ENCODE measurements at regions not wholly inside any gene's neighbourhood (a gene's known extent, or its start where the extent isn't known, plus 50 kb on each side); places are given as distances from the start of the nearest gene placed in this dataset.
"Not testable (repeated sequence)": the region's sequence is repeated elsewhere in the genome, so short reads cannot be mapped to it uniquely, and the experiment has no call there.

DNA sequence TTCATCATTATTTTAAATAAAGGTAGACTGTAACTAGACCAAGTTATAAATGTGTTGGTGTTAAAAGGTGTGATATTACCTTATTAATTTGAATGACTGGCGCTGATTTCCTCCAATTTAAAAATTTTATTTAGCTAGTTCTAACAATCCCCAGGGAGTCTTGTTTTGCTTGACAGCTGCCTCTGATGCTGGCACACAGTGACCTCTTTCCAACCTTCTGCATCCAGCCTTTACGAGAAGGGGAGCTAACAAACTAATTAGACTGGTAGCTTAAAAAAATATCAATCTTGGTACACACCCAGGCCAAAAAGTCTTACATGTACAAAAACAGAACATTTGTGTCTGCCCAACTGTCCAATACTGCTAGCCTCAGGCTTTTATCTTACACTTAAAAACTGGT, 51.8 kb upstream of the ENPEP start:
- peaks cover 0 to 7% (median 0%) of the 10 kb centered on the region in 6 donors for H3K9me3 Mint-ChIP-seq
- H3K4me1 Mint-ChIP-seq: no peaks in the 10 kb centered on the region
- H3K27ac Mint-ChIP-seq: no peak overlapping the region
- DNase-seq: no peak
- no peak overlapping the region for H3K4me3 Mint-ChIP-seq
- H3K36me3 Mint-ChIP-seq: no peaks in the 10 kb centered on the region
- H3K27me3 Mint-ChIP-seq (ENCODE audit: low read depth in 3 of 3): peaks cover 3 to 12% (median 4%) of the 10 kb centered on the region in 3 donors

DNA sequence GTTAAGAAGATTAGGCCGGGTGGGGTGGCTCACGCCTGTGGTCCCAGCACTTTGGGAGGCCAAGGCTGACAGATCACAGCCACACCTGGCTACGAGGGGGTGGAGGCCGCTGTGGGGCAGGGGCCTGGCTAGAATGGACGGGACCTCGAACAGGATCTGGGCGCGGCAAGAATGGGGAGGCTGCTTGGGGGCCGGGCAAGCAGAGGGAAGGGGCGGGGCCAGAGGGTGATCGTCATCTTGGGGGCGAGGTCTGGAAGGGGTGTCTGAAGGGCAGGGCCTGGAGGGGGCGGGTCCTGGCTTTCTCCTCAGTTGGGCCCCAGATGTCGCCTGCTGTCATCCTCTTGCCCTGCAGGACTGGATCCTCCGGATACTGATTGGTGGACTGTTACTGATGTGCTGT, 57.3 kb upstream of the ENPEP start:
- Mint-ChIP-seq H3K9me3 (peaks cover 0 to 10% (median 2%) of the 10 kb centered on the region in 6 donors), H3K4me1 (no peaks in the 10 kb centered on the region), H3K4me3 (no peak overlapping the region), H3K36me3 (no peaks in the 10 kb centered on the region), H3K27me3 (ENCODE audit: low read depth in 3 of 3) (peaks cover 0 to 8% (median 3%) of the 10 kb centered on the region in 3 donors), H3K27ac (no peak overlapping the region)
- no peak for DNase-seq

DNA sequence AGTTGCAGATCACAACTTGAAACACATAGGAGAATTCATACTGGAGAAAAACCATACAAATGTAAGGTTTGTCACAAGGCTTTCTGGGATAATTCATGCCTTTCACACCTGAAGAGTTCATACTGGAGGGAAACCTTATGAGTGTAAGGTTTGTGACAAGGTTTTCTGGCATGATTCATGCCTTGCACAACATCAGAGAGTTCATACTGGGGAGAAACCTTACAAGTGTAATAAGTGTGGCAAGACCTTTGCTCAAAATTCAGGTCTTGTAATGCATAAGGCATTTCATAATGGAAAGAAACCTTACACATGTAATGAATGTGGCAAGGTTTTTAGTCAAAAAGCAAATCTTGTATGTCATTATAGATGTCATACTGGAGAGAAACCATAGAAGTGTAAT, 58.8 kb upstream of the ENPEP start:
- H3K4me3 Mint-ChIP-seq: no peak overlapping the region
- peaks cover 3 to 11% (median 3%) of the 10 kb centered on the region in 3 donors for H3K27me3 Mint-ChIP-seq (ENCODE audit: low read depth in 3 of 3)
- peaks cover 0 to 7% (median 2%) of the 10 kb centered on the region in 6 donors for H3K9me3 Mint-ChIP-seq
- no peaks in the 10 kb centered on the region for H3K4me1 Mint-ChIP-seq
- H3K36me3 Mint-ChIP-seq: no peaks in the 10 kb centered on the region
- DNase-seq: no peak
- H3K27ac Mint-ChIP-seq: no peak overlapping the region

DNA sequence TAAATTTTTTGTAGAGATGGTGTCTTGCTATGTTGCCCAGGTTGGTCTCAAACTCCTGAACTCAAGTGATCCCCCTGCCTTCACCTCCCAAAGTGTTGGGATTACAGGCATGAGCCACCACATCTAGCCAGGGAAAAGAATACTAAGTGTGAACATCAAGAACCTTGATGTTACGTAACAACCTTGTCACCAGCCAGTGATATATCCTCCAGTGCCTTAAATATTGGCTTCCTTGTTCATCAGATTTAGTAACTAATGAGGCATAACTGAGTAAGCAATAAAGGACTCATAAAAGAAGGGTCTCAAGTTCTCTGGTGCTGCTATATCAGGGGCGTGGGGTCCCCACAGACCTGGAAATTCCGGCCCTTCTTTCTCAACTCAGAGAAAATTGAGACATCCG, 60.5 kb upstream of the ENPEP start:
- Mint-ChIP-seq H3K36me3 (no peaks in the 10 kb centered on the region), H3K9me3 (peaks cover 0 to 7% (median under 1%) of the 10 kb centered on the region in 6 donors), H3K4me3 (no peak overlapping the region), H3K27ac (no peak overlapping the region), H3K27me3 (ENCODE audit: low read depth in 3 of 3) (peaks cover 3 to 11% (median 3%) of the 10 kb centered on the region in 3 donors), H3K4me1 (no peaks in the 10 kb centered on the region)
- no peak for DNase-seq

DNA sequence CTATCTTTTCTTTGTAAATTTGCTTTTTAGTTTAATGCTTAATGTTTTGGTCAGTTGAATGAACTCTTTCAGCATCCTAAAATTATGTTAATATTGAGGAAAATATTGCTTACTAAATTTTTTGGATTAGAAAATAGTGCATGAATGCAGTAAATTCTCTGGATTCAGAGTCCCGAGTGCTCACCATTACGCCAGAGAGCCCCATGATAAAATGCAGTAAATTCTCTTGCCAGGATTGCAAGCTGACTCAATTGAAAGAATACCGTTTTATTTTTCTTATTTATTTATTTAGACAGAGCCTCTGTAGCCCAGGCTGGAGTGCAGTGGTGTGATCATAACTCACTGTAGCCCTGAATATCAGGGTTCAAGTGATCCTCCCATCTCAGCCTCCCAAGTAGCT, 60.9 kb upstream of the ENPEP start:
- peaks cover 3 to 11% (median 3%) of the 10 kb centered on the region in 3 donors for H3K27me3 Mint-ChIP-seq (ENCODE audit: low read depth in 3 of 3)
- H3K36me3 Mint-ChIP-seq: no peaks in the 10 kb centered on the region
- peaks cover 0 to 7% (median under 1%) of the 10 kb centered on the region in 6 donors for H3K9me3 Mint-ChIP-seq
- DNase-seq: no peak
- H3K4me3 Mint-ChIP-seq: no peak overlapping the region
- H3K27ac Mint-ChIP-seq: no peak overlapping the region
- H3K4me1 Mint-ChIP-seq: no peaks in the 10 kb centered on the region

DNA sequence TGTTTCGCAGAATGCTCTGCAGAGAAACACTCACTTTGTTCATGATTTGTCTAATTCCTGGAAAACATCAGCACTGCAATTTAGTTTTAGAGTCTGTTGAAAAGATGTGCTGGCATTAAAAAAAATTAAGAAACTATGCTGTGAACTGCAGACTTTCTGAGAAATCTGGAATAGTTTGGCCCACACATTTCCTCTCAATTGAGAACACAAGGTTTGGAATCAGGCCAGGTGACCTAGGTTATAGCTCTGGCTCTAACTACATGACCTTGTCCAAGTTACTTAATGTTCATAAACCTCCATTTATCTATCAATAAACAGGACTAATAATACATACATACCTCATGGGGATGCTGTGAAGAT, 61.4 kb upstream of the ENPEP start:
- peaks cover 3 to 11% (median 3%) of the 10 kb centered on the region in 3 donors for H3K27me3 Mint-ChIP-seq (ENCODE audit: low read depth in 3 of 3)
- H3K36me3 Mint-ChIP-seq: no peaks in the 10 kb centered on the region
- no peaks in the 10 kb centered on the region for H3K4me1 Mint-ChIP-seq

DNA sequence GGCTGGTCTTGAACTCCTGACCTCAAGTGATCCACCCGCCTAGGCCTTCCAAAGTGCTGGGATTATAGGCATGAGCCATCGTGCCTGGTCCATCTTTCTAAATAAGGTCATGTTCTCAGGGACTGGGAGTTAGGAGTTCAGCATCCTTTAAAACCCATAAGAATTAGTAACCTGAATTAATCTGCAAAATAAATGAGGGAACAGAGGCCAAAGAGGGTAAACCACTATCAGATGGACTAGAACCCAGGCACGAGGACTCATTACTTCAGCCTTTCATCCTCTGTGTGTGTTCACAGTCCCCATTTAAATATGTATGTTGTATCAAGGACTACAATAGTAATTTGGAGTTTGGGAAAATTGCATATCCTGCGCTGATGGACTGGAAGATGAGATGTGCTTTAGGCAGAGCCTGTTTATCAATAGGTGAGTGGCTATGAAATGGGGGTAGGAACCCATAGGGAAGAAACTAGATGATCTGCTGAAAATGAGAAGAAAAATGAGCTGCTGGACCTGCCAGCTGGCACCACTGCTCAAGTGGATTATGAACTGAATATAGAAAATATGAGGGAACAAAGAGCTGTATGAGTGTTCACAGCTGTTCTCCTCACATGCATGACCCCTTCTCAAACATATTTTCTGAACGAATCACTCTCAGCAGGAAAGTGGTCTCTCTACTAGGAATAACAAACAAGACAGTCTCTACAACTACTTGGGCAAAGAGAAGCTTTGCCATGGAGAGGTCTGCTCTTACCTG, 62.0 kb upstream of the ENPEP start:
- not testable (repeated sequence) for DNase-seq, H3K4me3 Mint-ChIP-seq, H3K36me3 Mint-ChIP-seq, H3K9me3 Mint-ChIP-seq, H3K27ac Mint-ChIP-seq, H3K4me1 Mint-ChIP-seq
- peaks cover 3 to 11% (median 3%) of the 10 kb centered on the region in 3 donors for H3K27me3 Mint-ChIP-seq (ENCODE audit: low read depth in 3 of 3)

More for the DNA sequence above, 61.4 kb upstream of the ENPEP start:
- Mint-ChIP-seq H3K4me3 (no peak overlapping the region), H3K27ac (no peak overlapping the region), H3K9me3 (peaks cover 0 to 7% (median under 1%) of the 10 kb centered on the region in 6 donors)
- DNase-seq: no peak

DNA sequence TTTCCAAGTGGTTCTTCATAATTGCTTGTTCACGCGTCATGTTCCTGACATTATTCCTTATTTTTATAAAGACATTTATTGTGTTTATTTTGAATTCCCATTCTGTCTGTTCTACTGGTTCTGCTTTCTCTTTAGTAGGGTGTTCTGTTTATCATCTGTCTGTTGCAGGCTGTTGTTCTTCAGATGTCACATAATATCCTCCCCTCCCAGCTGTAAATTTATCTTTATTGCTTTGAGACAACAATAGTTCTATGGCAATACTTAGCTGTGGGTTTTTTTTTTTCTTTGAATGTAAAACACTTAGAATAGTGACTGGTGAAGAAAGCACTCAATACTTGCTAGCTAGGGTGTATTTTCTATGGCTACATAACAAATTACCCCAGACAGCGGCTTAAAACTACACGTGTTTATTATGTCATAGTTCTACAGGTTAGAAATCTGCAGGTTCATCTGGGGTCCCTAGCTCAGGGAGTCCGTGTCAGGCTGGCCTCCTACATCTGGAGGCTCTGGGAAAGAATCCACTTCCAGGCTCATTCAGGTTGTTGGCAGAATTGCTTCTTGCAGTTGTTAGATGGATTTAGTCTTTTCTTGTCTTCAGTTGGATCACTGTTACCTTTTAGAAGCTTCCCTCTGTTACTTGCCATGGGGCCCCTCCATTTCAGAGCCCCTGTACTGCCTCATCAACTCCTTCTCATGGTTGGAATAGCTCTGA, 63.4 kb upstream of the ENPEP start:
- Mint-ChIP-seq H3K27me3 (ENCODE audit: low read depth in 3 of 3) (peaks cover 3 to 8% (median 3%) of the 10 kb centered on the region in 3 donors), H3K9me3 (peaks cover 0 to 2% (median 0%) of the 10 kb centered on the region in 6 donors), H3K4me3 (no peak overlapping the region), H3K27ac (no peak overlapping the region), H3K36me3 (no peaks in the 10 kb centered on the region), H3K4me1 (no peaks in the 10 kb centered on the region)
- DNase-seq: no peak

DNA sequence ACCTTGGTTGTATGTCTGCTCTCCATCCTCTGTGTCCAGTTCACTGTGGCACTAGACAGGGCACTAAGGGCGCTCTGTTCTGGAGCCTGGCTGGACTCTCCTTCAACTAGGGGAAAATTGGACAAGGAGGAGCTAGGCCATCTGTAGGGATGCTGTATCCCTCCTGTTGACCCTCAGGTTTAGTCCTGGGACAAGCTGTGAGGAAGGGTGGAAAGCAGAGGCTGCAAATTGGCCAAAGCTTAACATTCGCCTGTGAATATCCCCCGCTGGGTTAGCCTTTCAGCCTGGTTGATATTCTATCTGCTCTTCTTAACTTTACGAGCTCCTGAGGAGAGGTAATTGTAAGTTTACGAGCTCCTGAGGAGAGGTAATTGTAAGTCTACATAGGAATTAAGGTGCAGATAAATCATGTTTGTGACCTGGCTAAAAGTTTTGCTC, 64.4 kb upstream of the ENPEP start:
- no peak for DNase-seq
- Mint-ChIP-seq H3K27ac (peak overlapping the region in 1 of 6 donors; percentile 40), H3K9me3 (peaks cover 0 to 2% (median 0%) of the 10 kb centered on the region in 6 donors), H3K4me3 (peak overlapping the region in 3 of 5 donors; percentile 67 to 78 (median 71)), H3K4me1 (no peaks in the 10 kb centered on the region), H3K36me3 (no peaks in the 10 kb centered on the region), H3K27me3 (ENCODE audit: low read depth in 3 of 3) (peaks cover 3 to 8% (median 3%) of the 10 kb centered on the region in 3 donors)

DNA sequence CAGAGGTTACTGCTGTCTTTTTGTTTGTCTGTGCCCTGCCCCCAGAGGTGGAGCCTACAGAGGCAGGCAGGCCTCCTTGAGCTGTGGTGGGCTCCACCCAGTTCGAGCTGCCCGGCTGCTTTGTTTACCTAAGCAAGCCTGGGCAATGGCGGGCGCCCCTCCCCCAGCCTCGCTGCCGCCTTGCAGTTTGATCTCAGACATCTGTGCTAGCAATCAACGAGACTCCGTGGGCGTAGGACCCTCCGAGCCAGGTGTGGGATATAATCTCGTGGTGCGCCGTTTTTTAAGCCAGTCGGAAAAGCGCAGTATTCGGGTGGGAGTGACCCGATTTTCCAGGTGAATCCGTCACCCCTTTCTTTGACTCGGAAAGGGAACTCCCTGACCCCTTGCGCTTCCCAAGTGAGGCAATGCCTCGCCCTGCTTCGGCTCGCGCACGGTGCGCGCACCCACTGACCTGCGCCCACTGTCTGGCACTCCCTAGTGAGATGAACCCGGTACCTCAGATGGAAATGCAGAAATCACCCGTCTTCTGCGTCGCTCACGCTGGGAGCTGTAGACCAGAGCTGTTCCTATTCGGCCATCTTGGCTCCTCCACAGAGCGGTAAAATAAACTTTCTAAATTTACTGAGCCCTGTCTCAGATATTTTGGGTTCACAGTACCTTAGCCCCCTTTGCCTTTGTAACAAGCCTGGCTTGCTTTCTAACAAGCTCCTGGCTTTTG, 64.9 kb upstream of the ENPEP start:
- peak overlapping the region in 1 of 6 donors; percentile 40 for H3K27ac Mint-ChIP-seq
- not testable (repeated sequence) for DNase-seq; H3K4me1 Mint-ChIP-seq; H3K9me3 Mint-ChIP-seq; H3K27me3 Mint-ChIP-seq (ENCODE audit: low read depth in 3 of 3); H3K36me3 Mint-ChIP-seq
- peak overlapping the region in 3 of 5 donors; percentile 67 to 78 (median 71) for H3K4me3 Mint-ChIP-seq

DNA sequence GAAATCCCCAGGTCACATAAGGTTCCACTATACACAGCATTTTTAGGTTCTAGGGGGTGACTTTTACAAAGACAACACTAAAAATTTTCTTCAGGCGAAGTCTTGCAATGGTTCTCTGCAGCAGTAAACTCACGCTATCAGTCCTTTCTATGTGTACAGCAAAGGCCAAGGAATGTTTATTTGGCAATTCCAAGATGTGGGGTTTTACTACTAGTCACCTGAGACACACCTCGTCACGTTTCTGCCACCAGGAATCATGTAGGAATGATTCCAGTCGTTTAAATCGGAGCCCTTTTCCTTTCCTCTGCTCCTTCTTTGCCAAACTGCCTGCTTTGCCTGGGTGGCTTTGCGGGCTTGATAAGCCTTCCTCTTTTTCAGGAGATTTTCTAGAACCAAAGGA, 75.9 kb upstream of the ENPEP start:
- Mint-ChIP-seq H3K36me3 (no peaks in the 10 kb centered on the region), H3K4me3 (no peak overlapping the region), H3K4me1 (no peaks in the 10 kb centered on the region), H3K27me3 (ENCODE audit: low read depth in 3 of 3) (peaks cover 0 to 5% (median 4%) of the 10 kb centered on the region in 3 donors), H3K27ac (no peak overlapping the region), H3K9me3 (peaks cover 0 to 6% (median 0%) of the 10 kb centered on the region in 6 donors)
- no peak for DNase-seq

DNA sequence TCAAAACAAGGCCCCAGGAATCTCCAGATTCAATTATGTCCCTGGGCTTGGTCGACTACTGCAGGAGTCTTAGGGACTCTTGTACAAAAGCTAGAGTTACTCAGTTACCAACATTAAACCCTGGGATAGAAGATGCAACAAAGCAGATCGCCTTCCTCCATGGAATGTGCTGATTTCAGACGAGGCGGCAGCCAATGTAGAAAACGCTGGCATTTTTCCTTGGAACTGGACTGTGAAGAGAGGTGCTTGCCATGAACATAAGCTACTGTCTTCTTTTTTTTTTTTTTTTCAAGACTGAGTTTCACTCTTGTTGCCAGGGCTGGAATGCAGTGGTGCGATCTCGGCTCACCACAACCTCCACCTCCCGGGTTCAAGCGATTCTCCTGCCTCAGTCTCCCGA, 76.9 kb upstream of the ENPEP start:
- H3K36me3 Mint-ChIP-seq, H3K4me3 Mint-ChIP-seq: not testable (repeated sequence)

DNA sequence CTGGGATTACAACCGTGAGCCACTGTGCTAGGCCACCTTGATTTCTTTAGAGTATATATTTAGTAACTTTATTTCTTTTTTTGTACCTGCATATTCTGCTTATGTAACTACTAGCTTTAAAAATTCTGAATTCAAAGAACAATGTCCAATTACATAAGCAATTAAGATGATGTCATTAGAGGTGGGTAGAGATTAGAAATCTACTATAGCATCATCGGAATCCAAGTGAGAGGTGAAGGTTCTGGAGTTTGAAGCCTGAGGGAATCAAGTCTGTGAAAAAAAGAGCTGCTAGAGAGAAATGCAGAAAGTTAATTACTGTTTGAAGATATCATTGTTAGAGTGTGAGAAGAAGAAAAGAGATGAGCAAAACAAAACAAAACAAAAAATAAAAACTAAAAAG, 79.0 kb upstream of the ENPEP start:
- Mint-ChIP-seq H3K9me3 (peaks cover 0 to 6% (median 0%) of the 10 kb centered on the region in 6 donors), H3K4me3 (no peak overlapping the region), H3K27me3 (ENCODE audit: low read depth in 3 of 3) (peaks cover 2 to 8% (median 5%) of the 10 kb centered on the region in 3 donors), H3K27ac (no peak overlapping the region), H3K36me3 (no peaks in the 10 kb centered on the region), H3K4me1 (no peaks in the 10 kb centered on the region)
- no peak for DNase-seq

More for the DNA sequence above, 76.9 kb upstream of the ENPEP start:
- not testable (repeated sequence) for H3K9me3 Mint-ChIP-seq; H3K27me3 Mint-ChIP-seq (ENCODE audit: low read depth in 3 of 3); H3K27ac Mint-ChIP-seq; H3K4me1 Mint-ChIP-seq; DNase-seq

DNA sequence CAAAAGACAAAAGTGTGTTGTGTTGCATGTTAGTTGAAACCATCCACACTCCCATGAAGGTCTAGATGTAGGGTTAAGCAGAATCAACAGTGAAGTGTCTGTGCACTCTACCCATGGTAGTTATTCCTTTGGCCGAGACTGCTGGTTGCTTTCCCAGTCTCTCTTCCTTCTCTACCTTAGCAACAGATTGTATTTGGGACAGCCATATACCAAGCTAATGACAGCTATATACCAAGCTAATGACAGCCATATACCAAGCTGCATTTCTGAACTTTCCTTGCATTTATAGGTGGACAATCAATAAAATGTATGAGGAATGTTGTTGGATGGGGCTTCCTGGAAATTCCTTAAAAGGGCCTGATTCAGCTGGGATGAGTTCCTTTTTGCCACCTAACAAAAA, 80.5 kb upstream of the ENPEP start:
- no peak for DNase-seq
- peaks cover 0 to 6% (median 0%) of the 10 kb centered on the region in 6 donors for H3K9me3 Mint-ChIP-seq
- H3K27me3 Mint-ChIP-seq (ENCODE audit: low read depth in 3 of 3): peaks cover 2 to 11% (median 5%) of the 10 kb centered on the region in 3 donors

More for the DNA sequence above, 80.5 kb upstream of the ENPEP start:
- Mint-ChIP-seq H3K36me3 (no peaks in the 10 kb centered on the region), H3K4me1 (no peaks in the 10 kb centered on the region), H3K4me3 (no peak overlapping the region), H3K27ac (no peak overlapping the region)

All from immature natural killer cell (primary cell).